GM19351 (cell line): ENCODE measurements at regions not wholly inside any gene's neighbourhood (a gene's known extent, or its start where the extent isn't known, plus 50 kb on each side); places are given as distances from the start of the nearest gene placed in this dataset.
"Not testable (repeated sequence)": the region's sequence is repeated elsewhere in the genome, so short reads cannot be mapped to it uniquely, and the experiment has no call there.

Experiments used
- ATAC-seq: cut with Tn5 transposase; IDR thresholded peaks from one replicate; pipeline ENCODE4 v1.9.1; 2021; ENCODE audit warnings: mild to moderate bottlenecking, moderate library complexity; ENCODE audit not compliant: unreplicated experiment

GRCh38 chr11:116667318-116667717, 105.5 kb downstream of the BUD13 start:
- ATAC-seq: not testable (repeated sequence)

GRCh38 chr11:116666673-116667249, 106.0 kb downstream of the BUD13 start:
- not testable (repeated sequence) for ATAC-seq

- ATAC-seq: no peak
Measured at GRCh38 chr11:116665523-116665922, 107.3 kb downstream of the BUD13 start.

- no peak for ATAC-seq
Measured at GRCh38 chr11:116661056-116661455, 111.7 kb downstream of the BUD13 start.

GRCh38 chr11:116660011-116660410, 112.8 kb downstream of the BUD13 start:
- ATAC-seq: no peak

GRCh38 chr11:116658876-116659535, 113.8 kb downstream of the BUD13 start:
- ATAC-seq: no peak

GRCh38 chr11:116657842-116658825, 114.7 kb downstream of the BUD13 start:
- no peak for ATAC-seq

- ATAC-seq: no peak
Measured at GRCh38 chr11:116656011-116656410, 116.8 kb downstream of the BUD13 start.

- ATAC-seq: no peak
Measured at GRCh38 chr11:116654526-116654925, 118.3 kb downstream of the BUD13 start.

- no peak for ATAC-seq
Measured at GRCh38 chr11:116653206-116653605, 119.6 kb downstream of the BUD13 start.

- ATAC-seq: no peak
Measured at GRCh38 chr11:116651737-116652237, 121.0 kb downstream of the BUD13 start.

GRCh38 chr11:116651098-116651736, 121.6 kb downstream of the BUD13 start:
- no peak for ATAC-seq

GRCh38 chr11:116650052-116650451, 122.7 kb downstream of the BUD13 start:
- no peak for ATAC-seq

- no peak for ATAC-seq
Measured at GRCh38 chr11:116649268-116649667, 123.5 kb downstream of the BUD13 start.

GRCh38 chr11:116648247-116649174, 124.3 kb downstream of the BUD13 start:
- ATAC-seq: no peak

- ATAC-seq: no peak
Measured at GRCh38 chr11:116647305-116648080, 125.3 kb downstream of the BUD13 start.

GRCh38 chr11:116646191-116646590, 126.6 kb downstream of the BUD13 start:
- no peak for ATAC-seq

GRCh38 chr11:116644941-116645305, 127.9 kb downstream of the BUD13 start:
- no peak for ATAC-seq
